ENCODE measurements at regions not wholly inside any gene's neighbourhood (a gene's known extent, or its start where the extent isn't known, plus 50 kb on each side); places are given as distances from the start of the nearest gene placed in this dataset.
"Not testable (repeated sequence)": the region's sequence is repeated elsewhere in the genome, so short reads cannot be mapped to it uniquely, and the experiment has no call there.

DNA sequence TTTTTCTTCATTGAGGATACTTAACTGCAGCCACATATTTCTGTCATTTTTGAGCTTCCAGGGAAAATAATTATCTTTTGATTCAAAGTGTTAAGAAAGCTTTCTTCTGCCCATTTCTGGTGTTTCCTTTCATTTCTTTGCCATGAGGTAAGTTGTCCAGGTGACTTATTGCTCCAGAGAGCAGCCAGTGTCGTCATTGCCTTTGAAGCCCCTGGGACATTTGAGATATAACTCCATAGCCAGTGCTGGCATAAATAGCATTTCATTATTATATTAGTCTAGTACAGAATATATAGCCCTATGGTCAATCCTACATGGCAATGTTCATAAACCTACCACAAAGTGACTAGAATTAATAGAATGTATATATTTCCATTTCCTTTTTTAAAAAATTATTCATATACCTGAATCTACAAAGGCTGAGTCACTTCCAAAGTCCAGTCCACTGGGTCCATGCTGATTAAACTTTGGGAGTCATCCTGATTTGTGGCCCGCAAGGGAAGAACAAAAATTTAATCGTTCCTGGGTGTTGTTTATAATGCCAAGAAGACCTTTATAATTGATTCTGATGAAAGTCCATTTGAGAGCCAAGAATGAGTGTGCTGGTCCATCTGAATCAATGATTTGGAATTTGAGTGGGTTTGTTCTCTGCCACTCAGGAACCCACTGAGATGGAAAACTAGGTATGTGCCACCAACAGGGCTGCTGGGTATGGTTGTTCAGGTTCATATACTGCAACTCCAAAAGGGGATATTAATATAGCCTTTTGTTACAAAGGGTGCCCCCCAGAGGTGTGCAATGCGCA is 221.8 kb upstream of the PLXNA2 start:
- no peak for DNase-seq (ENCODE audit: low read depth)

DNA sequence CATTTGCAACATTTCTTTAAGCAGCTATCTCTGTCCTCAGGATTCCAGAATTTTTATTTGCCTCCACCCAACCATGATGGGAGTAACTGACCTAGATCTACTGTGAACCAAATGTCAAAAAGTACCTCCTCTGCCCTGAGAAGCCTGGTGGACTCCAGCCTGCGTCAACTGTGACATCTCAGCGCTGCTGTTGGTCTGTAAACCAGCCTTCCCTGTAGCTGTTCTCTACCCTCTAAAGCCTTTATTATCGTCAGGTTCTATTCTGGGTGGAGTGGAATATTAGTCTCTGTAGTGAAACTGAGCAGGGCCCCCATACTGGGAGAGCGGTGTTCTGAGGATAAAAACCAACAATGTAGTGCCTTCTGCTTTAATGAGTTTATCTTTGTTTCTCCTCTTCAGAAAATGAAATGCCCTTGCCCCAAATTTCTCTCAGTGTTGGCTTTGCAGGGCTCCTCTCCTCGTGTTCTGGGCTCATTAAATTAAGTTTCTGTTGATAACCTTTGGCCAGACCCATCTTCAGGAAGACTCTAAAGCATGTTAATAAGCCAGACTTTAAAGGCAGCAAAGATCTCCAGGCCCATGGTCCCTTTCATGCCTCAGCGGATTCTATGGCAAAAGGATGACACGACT is 223.1 kb upstream of the PLXNA2 start:
- no peak for DNase-seq (ENCODE audit: low read depth)

DNA sequence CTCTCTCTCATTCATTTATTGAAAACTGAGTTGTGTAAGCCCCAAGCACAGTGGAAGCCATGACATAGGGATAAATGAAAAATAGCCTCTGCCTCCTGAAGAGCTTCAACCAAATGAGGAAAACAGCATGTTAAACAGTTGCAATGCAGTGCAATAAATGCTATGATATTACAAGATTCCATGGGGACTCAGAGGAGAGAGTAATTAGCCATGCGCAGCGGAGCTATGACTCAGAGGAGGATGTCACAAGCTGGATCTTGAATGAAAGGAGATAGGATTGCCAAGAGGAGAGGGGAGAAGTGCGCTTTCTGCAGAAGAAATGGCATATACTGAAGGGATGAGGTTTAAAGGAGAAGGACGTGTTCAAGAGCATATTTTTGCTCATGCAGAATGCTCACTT is 231.3 kb upstream of the PLXNA2 start:
- DNase-seq (ENCODE audit: low read depth) = no peak

DNA sequence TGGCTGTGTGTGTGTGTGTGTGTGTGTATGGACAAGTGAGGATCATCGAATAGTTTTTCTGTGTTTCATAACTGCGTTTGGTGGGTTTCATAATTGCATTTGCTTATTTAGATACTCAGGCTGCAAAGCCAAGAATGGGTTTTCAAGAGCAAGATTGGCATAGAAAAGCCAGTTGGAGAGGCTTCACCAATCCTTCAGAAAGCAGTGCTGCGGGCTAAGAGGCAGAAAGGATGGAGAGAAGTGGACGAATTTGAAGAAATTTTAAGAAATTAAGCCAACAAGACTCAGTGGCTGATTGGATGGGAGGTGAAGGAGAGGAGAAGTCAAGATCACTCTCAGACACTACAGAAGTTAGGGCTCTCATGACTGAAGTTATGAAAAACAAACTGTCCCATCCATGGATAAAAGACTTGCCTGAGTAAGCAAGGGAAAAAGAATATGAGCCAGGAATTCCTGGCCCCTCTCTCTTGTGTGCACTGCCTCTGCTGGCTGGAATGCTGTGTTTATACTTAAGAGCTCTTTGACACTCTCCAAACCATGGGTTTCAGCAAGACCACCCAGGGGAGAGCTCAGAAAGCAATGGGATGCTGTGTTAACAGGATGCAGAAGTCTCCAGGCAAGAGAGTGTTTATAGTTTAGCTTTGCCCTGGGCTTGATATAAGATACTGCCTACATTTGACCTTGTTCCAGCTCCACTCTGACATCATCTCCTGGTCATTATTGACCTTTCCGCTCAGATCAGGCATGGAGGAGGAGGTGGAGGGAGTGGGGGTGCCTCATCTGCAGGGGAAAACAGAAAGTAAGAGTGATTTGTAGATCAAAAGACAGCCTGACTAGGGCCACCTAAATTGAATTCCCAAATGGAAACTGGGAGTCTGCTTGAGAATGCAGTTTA is 232.0 kb upstream of the PLXNA2 start:
- no peak for DNase-seq (ENCODE audit: low read depth)

DNA sequence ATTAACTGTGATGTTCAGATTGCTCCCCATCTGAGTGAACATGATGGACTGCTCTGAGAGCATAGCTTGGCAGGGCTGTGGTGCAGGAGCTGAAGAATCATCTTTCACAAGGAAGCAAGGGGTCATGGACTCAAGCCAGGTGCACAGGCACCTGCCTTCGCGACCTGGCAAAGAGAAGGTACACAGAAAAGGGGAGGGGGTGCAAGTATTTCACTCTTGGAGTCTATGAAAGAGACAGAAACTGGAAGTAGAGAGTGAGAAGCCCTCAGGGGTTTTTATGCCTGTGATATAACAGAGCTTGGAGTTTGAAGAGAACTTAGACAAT is 232.6 kb upstream of the PLXNA2 start:
- no peak for DNase-seq (ENCODE audit: low read depth)

DNA sequence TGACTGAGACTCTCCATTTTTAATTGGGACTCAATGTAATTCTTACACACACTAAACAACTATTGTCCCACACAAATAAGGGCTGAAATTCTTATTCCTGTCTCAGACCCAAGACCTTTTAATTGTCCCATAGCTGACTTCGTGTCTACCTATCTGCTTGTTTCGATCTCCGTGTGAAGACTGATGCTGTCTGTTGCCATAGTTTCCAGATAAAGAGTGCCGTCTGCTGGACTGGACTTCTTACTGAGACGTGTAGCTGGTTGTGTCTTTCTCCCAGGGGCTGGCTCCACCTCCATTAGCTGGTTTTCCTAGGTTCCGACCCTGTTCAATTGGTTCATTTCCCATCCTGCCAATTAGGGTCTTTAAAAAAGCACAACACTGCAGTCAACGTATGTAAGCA is 235.3 kb upstream of the PLXNA2 start:
- DNase-seq (ENCODE audit: low read depth) = no peak

DNA sequence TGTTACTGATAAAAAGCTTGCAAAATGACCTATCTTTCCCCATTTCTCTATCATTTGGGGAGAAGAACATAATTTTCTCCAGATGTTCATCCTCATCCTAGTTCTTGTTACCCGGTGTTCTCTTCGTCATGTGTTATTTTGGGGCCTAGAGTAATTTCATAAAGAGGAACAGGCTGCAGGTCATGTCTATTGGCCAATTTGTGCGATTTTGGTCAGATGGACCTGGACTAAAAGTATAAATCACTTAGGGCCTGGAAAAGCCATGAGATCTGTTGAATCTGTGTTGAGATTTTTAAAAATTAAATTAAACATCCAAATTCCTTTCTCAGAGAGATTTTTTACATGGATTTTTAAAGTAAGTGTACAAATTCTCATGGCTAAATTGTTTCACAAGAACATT is 241.3 kb upstream of the PLXNA2 start:
- no peak for DNase-seq (ENCODE audit: low read depth)

DNA sequence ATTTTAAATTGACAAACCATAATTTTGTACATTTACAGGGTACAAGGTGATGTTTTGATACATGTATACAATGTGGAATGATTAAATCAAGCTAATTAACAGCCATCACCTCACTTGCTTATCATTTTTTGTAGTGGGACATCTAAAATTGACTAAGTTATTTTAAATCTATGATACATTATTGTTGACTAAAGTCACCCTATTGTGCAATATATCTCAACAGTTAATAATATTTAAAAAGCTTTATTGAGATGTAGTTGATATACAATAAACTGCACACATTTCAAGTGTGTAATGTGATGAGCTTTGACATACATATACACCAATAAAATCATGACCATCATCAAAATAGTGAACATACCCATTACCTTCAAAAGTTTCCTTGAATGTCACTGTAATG is 242.5 kb upstream of the PLXNA2 start:
- no peak for DNase-seq (ENCODE audit: low read depth)

DNA sequence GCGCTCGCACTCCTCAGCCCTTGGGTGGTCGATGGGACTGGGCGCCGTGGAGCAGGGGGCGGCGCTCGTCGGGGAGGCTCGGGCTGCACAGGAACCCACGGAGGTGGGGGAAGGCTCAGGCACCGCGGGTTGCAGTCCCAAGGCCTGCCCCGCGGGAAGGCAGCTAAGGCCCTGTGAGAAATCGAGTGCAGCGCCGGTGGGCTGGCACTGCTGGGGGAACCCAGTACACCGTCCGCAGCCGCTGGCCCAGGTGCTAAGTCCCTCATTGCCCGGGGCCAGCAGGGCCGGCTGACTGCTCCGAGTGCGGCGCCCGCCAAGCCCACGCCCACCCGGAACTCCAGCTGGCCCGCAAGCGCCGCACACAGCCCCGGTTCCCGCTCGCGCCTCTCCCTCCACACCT is 244.2 kb upstream of the PLXNA2 start:
- not testable (repeated sequence) for DNase-seq (ENCODE audit: low read depth)

DNA sequence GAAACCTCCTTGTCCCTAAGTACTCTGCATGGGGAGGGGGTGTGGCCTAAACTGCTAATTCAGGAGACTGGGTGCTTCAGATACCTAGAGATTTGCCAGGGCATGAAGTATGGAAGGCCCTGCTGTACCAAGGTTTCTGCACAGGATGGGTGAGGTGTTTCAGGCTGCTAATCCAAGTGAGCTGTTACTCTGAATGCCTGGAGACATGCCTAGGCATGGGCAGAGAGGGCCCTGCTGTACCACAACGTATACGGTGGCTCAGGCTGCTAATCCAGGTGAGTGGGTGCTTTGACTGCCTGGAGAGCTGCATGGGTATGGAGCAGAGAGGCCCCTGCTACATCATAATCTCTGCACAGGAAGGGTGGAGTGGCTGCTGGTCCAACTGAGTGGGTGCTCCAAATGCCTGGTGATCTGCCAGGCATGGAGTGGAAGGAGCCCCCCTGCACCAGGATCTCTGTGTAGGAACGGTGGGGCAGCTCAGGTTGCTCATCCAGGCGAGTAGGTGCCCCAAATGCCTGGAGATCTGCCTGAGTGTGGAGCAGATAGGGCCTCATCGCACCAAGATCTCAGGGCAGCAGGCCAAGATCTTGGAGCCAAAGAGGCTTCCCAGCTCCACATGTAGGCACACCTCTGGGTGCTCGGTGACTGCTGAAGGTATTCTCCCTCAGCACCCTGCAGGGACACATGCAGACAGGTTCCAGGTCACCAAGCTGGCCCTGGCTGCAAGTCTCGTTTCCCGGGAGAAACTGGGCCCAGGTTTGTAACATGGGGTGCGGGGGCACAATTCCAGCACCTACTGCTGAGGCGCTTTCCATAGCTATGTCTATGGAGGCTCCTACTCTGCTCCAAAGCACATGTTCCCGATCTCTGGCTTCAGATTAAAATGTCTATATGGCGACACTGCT is 252.5 kb upstream of the PLXNA2 start:
- no peak for DNase-seq (ENCODE audit: low read depth)

DNA sequence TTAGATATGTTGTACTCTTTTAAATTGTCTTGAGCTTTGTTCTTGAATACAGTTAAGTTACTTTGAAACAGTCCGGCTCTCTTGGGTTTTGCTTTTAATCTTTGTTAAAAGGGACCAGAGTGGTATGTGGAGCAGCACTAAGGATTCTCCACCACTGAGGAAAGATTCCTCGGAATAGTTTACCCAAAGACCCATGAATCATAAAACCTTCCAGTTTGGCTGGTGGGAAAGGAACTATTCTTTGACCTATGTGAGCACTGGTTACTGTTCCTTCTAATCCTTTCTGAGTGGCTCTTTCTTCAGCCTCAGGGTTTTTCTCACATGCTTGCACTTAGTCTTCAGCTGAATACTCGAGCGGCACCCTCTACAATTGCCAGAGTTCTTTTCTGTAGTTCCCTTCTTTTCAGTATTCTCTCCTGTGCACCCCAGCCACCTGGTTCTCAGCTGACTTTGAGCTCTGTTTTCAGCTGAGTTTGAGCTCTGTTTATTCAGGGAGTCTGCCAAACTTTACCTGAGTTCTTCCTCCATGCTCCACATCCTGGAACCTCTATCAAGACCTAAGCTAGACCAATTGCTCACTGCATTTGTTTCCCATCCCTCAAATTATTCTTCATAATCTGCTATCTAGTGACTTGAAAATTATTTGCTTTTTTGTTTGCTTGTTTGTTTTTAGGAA is 253.8 kb upstream of the PLXNA2 start:
- DNase-seq (ENCODE audit: low read depth) = no peak

DNA sequence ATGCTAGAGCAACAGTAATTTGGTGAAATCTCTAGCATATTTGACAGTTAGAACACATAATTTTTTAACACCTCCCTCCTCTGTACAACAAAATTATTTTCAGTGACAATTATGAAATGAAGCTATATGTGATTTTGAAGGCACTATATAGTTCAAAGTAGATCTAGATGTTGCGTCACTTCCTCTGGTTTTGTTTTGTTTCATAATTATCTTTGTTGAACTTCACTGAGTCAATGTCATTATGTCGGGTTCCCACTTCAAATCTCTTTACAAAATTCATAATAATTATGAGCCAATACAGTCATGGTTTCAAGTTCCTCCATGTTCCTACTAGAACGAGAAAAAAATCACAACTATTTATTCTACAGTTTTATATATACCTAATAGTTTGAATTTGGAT is 254.8 kb upstream of the PLXNA2 start:
- DNase-seq (ENCODE audit: low read depth) = no peak

DNA sequence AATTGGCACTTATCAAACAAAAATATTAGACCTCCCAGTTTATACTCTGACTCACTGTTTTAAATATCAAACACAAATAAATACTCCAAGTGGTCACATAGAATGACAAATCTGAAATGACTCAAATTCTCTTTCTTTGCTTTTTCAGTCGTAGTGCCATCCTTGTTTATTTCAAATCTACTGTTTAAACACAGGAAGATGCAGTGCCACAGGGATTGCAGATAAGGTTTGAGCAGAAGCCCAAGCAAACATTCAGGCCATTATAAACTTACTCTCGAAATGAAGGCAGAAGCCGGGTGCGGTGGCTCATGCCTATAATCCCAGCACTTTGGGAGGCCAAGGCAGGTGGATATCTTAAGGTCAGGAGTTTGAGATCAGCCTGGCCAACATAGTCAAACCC is 255.4 kb upstream of the PLXNA2 start:
- no peak for DNase-seq (ENCODE audit: low read depth)

DNA sequence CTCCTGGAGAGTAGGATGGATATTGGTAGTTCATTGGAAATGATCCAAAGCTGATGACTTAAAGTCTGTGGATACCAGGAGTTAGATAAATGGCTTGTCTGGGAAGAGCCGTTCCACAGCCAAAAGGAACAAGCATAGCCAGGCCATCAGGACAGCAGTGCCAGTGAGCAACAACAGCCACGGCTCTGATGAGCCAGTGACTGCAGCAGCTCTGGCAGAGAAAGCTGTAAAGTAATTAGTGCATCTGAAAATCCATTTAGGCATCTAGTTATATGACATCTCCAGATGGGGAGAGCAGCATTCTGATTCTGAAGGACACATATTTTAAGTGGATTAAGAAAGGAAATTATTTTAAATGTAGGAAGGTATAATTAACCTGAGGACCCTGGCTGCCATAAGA is 256.2 kb upstream of the PLXNA2 start:
- DNase-seq (ENCODE audit: low read depth) = no peak

DNA sequence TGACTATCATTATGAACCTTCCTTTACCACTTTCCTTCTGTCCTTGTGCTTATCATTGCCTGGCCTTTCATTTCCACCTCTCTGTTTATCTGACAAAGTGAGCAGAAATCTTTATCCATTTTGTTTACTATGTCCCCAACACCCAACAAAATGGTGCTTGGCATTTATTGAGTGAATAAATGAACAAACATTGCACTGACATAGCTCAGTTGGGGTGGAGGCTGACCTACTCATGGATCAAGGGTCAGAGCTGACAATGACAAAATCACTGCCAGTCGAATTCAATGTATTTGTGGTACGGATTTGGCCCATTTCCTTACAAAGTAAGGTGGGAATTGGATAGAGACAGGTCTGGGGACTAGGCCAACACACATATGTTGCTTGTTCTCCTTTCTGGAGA is 257.4 kb upstream of the PLXNA2 start:
- no peak for DNase-seq (ENCODE audit: low read depth)

DNA sequence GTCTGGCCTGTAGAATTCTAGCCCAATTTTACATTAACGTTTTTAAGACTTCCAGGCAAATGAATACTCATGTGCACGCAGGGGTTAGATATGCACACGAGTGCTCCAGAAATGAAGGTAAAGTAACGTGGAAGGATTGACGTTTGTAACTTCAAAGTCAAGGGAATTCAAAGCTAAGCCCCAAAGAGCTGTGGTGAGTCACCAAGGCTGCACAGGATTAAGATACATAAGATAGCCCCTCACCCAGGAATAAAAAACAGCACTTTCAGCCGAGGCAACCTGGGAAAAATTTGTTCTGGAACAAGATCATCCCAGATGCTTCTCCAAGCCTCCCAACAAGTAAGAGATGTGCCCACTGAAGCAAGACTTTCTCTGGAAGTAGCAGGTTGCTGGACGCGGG is 259.6 kb upstream of the PLXNA2 start:
- DNase-seq (ENCODE audit: low read depth) = no peak

DNA sequence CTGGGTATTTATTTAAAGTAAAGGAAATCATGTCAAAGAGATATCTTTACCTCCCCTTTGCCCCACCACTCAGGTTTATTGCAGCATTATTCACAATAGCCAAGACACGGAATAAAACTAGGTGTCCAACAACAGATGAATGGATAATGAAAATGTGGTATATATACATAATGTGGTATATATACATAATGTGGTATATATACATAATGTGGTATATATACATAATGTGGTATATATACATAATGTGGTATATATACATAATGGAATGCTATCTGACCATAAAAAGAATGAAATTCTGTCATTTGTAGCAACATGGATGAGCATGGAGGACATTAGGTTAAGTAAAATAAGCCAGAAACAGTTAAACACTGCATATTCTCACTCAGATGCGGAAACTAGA is 262.6 kb upstream of the PLXNA2 start:
- DNase-seq (ENCODE audit: low read depth) = no peak

DNA sequence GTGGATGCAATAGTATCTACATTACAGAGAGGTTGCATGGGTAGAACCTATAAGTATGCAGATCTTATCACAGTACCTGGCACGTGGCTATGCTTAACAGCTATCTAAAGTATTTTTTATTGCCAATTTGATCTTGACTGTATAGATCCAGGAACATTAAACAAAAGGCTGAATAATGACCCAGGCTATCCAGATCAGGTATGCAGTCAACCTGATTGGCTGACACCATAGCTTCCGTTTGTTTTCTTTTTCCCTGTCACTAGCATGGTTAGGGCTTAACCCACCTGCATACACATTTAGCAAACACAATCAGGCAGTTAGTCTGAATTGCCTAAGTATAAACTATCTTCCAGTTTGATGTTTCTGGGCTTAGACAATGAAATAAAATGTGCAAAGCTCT is 264.9 kb upstream of the PLXNA2 start:
- no peak for DNase-seq (ENCODE audit: low read depth)

DNA sequence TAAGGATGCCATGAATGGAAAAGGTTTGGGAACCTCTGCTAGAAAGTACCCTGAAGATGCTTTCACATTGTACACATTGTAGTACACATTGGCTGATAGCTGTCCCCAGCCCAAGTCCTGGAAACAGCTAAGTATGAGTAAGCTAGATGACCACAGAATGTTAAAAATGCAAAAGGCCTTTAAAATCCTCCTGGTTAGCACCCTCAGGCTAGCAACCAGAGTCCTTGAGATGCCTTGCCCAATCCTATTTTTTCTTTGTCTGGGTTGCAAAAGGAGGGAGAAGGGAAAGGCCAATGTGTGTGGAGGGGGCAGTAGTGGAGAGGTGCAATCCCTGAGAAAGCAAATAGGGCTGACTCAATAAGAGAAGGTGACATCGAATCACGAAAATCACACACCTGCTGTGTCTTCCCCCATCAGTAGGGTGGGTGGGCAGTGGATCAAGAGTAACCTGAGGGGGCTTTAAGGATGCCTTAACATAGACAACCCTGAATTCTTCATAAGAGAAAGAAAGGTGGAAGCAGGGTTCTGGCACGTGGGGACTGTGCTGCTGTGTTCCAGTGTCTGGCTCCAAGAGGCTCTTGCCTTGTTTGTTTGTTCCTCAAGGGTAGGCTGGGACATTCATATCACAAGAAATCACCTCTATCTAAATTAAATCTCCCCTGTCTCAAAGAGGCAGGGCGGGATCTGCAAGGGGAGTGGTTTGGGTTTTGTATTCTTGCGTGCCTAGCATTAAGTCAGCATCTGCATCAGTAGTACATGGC is 266.2 kb upstream of the PLXNA2 start:
- no peak for DNase-seq (ENCODE audit: low read depth)

DNA sequence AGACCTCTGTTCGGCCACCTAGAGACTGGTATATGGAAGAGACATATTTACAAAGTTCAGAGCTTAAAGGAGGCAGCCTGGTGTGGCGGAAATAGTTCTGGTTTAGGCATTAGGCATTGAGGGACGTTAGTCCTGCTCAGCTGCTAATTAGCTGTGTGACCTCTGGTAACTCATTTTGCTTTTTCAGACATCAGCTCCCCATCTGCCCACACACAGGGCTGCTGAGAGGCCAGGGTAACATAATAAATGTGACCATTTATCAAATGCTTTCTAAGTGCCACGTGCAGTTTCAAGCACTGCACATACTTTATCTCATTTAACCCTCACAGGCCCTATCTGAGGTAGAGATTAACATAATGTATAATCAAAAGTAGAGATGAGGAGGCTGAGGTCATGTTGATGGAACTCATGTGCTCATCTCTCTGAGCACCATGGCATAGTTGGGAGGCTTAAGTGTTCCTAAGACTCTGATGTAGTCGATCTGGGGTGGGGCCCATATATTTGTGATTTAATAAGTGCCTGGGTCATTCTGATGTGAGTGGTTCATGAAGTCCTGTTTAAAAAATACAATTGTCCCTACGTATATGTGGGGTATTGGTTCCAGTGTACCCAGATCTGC is 267.2 kb upstream of the PLXNA2 start:
- DNase-seq (ENCODE audit: low read depth) = no peak
